Small intestine (tissue), 7 donors: ENCODE measurements at regions not wholly inside any gene's neighbourhood (a gene's known extent, or its start where the extent isn't known, plus 50 kb on each side); places are given as distances from the start of the nearest gene placed in this dataset.

Experiments
- DNase-seq, 2 donors: peaks; one replicate each; pipeline versions ENCODE4 v3.0.0 to v3.0.0-alpha.2; 2013
- FAIRE-seq: peaks from 2 replicates; lab custom pipeline; 2012; peaks lifted over from hg19 to GRCh38; lab: Jason Lieb, UNC
- H3K27ac ChIP-seq, 3 donors: one replicate each; pipeline ENCODE4 v1.5.1; 2013; ENCODE audit warnings: low read length in 2 of 3, mild to moderate bottlenecking in 2 of 3, control low read depth in 1 of 3, inconsistent platforms in 1 of 3, low read depth in 1 of 3, moderate library complexity in 1 of 3
- H3K27me3 ChIP-seq, 3 donors: one replicate each; pipeline ENCODE4 v1.6.1; 2013; ENCODE audit warnings: low read length in 3 of 3, inconsistent platforms in 1 of 3; ENCODE audit not compliant: control insufficient read depth in 3 of 3, insufficient read depth in 3 of 3
- H3K36me3 ChIP-seq, 3 donors: one replicate each; pipeline ENCODE4 v1.6.1; 2013; ENCODE audit warnings: low read length in 3 of 3, inconsistent platforms in 1 of 3, low read depth in 1 of 3, mild to moderate bottlenecking in 1 of 3, moderate library complexity in 1 of 3; ENCODE audit not compliant: control insufficient read depth in 3 of 3, insufficient read depth in 2 of 3
- H3K4me1 ChIP-seq, 3 donors: one replicate each; pipeline ENCODE4 v1.6.1; 2013; ENCODE audit warnings: low read length in 2 of 3, inconsistent platforms in 1 of 3, low read depth in 1 of 3, mild to moderate bottlenecking in 1 of 3, moderate library complexity in 1 of 3; ENCODE audit not compliant: control insufficient read depth in 3 of 3, insufficient read depth in 2 of 3
- H3K4me3 ChIP-seq, 3 donors: one replicate each; pipeline ENCODE4 v1.5.1; 2013; ENCODE audit warnings: low read length in 3 of 3, control low read depth in 1 of 3, inconsistent platforms in 1 of 3, low read depth in 1 of 3, mild to moderate bottlenecking in 1 of 3, moderate library complexity in 1 of 3
- H3K9me3 ChIP-seq, 2 donors: one replicate each; pipeline ENCODE4 v1.6.1; 2013; ENCODE audit warnings: low read depth in 1 of 2, low read length in 1 of 2; ENCODE audit not compliant: control insufficient read depth in 2 of 2, insufficient read depth in 1 of 2
- WGBS, 3 donors: extraction: QIAGEN DNeasy Blood & Tissue Kit; methylation state at CpG; one replicate each; pipeline ENCODE4 v1.1.7; 2013; 5-methylcytosine and 5-hydroxymethylcytosine counted together
- donor health status: healthy with polysubstance abuse.
- donor health status: control.
- donor health status: control.
- donor health status: Bipolar disorder and iron deficiency.
- donor health status: healthy.

DNA sequence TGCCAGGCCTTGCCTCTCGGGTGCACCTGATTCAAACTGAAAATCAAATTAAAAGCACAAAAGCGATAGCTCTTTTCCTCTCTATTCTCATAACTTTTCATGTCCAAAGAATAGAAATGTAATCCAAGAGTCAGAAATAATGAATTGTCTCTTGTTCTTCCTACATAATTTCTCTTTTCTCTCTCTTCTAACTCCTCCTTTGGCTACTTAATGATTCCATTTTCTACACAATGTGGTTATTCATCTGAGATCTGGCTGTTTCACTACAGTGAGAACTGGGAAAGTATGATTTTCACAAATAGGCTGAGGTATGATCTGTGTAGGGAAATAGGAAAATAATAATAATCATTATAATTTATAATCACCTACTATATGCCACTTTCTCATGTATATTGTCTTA is 703.5 kb downstream of the PDHA2 start:
- FAIRE-seq, result no peak
- 80 to 92% (median 91%) methylated on average over 2 of the region's 2 CpGs for WGBS, 3 donors
- Histone ChIP-seq H3K4me1 (no peaks in the 10 kb centered on the region), H3K9me3 (no peaks in the 10 kb centered on the region), H3K27me3 (no peaks in the 10 kb centered on the region), H3K36me3 (no peaks in the 10 kb centered on the region), H3K4me3 (no peak overlapping the region), H3K27ac (no peak overlapping the region)
- DNase-seq, result no peak

DNA sequence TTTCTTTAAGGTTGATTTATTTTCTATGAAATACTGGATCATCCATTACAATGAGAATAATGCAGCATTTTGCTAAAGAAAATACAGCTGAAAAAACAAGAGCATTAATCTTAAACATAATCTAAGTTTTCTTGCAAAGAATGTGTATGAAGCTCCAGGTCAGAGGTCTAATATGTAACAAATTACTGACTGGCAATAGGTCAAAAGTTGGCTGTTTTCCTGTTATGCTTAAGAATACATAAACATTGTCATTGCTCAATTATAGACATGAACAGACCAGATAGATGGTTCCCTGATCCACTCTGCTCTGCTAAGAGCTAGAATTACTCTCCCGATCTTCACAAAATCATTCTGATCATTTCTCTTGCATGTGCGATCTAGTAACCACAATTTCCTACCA is 718.6 kb downstream of the PDHA2 start:
- no peaks in the 10 kb centered on the region for H3K9me3 ChIP-seq
- H3K27ac ChIP-seq, result no peak overlapping the region
- H3K4me3 ChIP-seq, result no peak overlapping the region
- H3K4me1 ChIP-seq, result no peaks in the 10 kb centered on the region
- 66 to 89% (median 78%) methylated on average over 2 of the region's 2 CpGs for WGBS, 3 donors
- no peaks in the 10 kb centered on the region for H3K36me3 ChIP-seq
- no peak for FAIRE-seq
- no peaks in the 10 kb centered on the region for H3K27me3 ChIP-seq
- DNase-seq, result no peak

- WGBS, 3 donors, result 84 to 88% (median 87%) methylated on average over 2 of the region's 2 CpGs
- DNase-seq, result no peak
Measured at GRCh38 chr4:96566755-96567154, 726.9 kb downstream of the PDHA2 start.

DNA sequence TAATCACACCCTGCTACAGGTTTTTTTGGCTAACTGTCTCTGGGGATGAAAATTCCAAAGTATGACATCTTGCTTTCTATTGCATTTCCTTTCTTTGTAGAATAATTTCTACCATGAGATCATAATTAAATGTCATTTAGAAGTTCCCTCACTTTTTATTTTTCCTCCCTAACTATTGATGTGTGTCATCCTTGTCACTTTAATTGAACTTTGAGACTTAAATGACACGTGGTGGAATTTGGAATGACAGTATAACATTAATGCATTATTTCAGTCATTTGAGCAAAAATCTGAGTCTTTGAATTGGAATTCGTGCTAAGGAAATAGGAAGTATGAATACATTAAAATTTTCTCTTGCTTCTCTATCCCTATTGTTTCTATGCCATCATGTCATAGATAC is 745.4 kb downstream of the PDHA2 start:
- 45 to 67% (median 48%) methylated on average over 2 of the region's 2 CpGs for WGBS, 3 donors
- Histone ChIP-seq H3K4me1 (no peaks in the 10 kb centered on the region), H3K9me3 (no peaks in the 10 kb centered on the region), H3K27ac (no peak overlapping the region), H3K4me3 (no peak overlapping the region), H3K27me3 (no peaks in the 10 kb centered on the region), H3K36me3 (no peaks in the 10 kb centered on the region)
- DNase-seq (no peak), FAIRE-seq (no peak)

More at GRCh38 chr4:96566755-96567154, 726.9 kb downstream of the PDHA2 start:
- FAIRE-seq, result no peak
- H3K27me3 ChIP-seq, result no peaks in the 10 kb centered on the region
- H3K4me1 ChIP-seq, result no peaks in the 10 kb centered on the region
- no peak overlapping the region for H3K27ac ChIP-seq
- H3K4me3 ChIP-seq, result no peak overlapping the region
- H3K36me3 ChIP-seq, result no peaks in the 10 kb centered on the region
- no peaks in the 10 kb centered on the region for H3K9me3 ChIP-seq

- H3K36me3 ChIP-seq, result no peaks in the 10 kb centered on the region
- H3K9me3 ChIP-seq, result no peaks in the 10 kb centered on the region
- no peak overlapping the region for H3K27ac ChIP-seq
- WGBS, 3 donors, result 35 to 58% (median 48%) methylated on average over 2 of the region's 2 CpGs
- DNase-seq (no peak), FAIRE-seq (no peak)
- H3K27me3 ChIP-seq, result no peaks in the 10 kb centered on the region
- no peak overlapping the region for H3K4me3 ChIP-seq
- no peaks in the 10 kb centered on the region for H3K4me1 ChIP-seq
Measured at GRCh38 chr4:96593422-96593821, 753.5 kb downstream of the PDHA2 start.

GRCh38 chr4:96598465-96598864 is 758.6 kb downstream of the PDHA2 start:
- Histone ChIP-seq H3K36me3 (no peaks in the 10 kb centered on the region), H3K4me3 (no peak overlapping the region), H3K9me3 (no peaks in the 10 kb centered on the region), H3K4me1 (no peaks in the 10 kb centered on the region), H3K27me3 (no peaks in the 10 kb centered on the region), H3K27ac (no peak overlapping the region)
- 67 to 72% (median 69%) methylated on average over 6 of the region's 6 CpGs for WGBS, 3 donors
- DNase-seq (no peak), FAIRE-seq (no peak)

GRCh38 chr4:96599752-96600151 is 759.9 kb downstream of the PDHA2 start:
- H3K9me3 ChIP-seq, result no peaks in the 10 kb centered on the region
- no peaks in the 10 kb centered on the region for H3K27me3 ChIP-seq
- FAIRE-seq, result no peak
- no peak overlapping the region for H3K27ac ChIP-seq
- DNase-seq, result no peak
- no peaks in the 10 kb centered on the region for H3K36me3 ChIP-seq
- no peak overlapping the region for H3K4me3 ChIP-seq
- WGBS, 3 donors, result 75 to 83% (median 83%) methylated on average over 4 of the region's 4 CpGs
- H3K4me1 ChIP-seq, result no peaks in the 10 kb centered on the region

DNA sequence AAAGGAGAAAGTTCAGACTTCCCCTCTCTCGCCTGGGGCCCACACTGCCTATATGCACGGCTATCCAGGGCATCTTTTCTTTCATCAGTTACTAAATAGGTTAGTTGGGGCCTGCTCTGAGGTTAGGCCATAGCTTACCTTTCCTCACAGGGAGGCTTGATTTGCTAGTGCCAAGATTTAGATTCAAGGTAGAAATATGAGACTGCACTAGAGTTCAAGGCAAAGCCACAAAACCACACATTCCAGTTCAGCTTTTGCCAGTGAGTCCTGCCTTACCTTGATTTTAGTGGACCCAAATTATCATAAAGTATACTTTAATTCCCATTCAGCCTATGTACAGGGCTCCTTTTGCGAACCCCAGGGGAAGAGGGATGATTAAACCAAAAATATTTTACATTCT is 762.8 kb downstream of the PDHA2 start:
- no peak overlapping the region for H3K4me3 ChIP-seq
- no peaks in the 10 kb centered on the region for H3K9me3 ChIP-seq
- DNase-seq, result no peak
- no peak overlapping the region for H3K27ac ChIP-seq
- no peaks in the 10 kb centered on the region for H3K4me1 ChIP-seq
- FAIRE-seq, result no peak
- no peaks in the 10 kb centered on the region for H3K27me3 ChIP-seq
- 60 to 80% (median 63%) methylated on average over 3 of the region's 3 CpGs for WGBS, 3 donors
- H3K36me3 ChIP-seq, result no peaks in the 10 kb centered on the region

DNA sequence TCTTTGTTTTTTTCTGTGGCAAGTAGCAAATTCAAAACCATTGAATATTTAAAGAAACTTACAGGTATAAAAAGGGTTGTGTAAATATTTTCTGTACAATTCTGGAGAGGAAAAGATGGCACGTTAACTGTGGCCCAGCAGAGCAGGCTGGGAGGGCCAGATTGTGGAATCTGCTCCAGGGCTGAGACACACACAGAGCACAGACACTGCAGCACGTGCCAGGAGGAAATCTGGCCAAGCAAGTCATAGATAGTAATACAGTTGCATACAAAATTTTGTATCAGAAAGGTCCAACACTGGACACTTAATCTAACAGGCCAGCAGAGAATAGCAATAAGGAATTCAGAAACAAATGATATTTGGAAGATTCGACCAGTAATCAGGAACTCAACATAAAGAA is 763.7 kb downstream of the PDHA2 start:
- Histone ChIP-seq H3K9me3 (no peaks in the 10 kb centered on the region), H3K4me1 (no peaks in the 10 kb centered on the region), H3K36me3 (no peaks in the 10 kb centered on the region), H3K27me3 (no peaks in the 10 kb centered on the region), H3K27ac (no peak overlapping the region), H3K4me3 (no peak overlapping the region)
- DNase-seq (no peak), FAIRE-seq (no peak)
- 39 to 58% (median 49%) methylated on average over 3 of the region's 3 CpGs for WGBS, 3 donors
